ENCODE measurements at regions not wholly inside any gene's neighbourhood (a gene's known extent, or its start where the extent isn't known, plus 50 kb on each side); places are given as distances from the start of the nearest gene placed in this dataset.

- TF ChIP-seq POLR2A (IDR thresholded peaks at IDR 0.05) (no peak), POLR2AphosphoS5 (IDR thresholded peaks at IDR 0.05) (no peak), EP300 (IDR thresholded peaks at IDR 0.05) (no peak)
- Histone ChIP-seq H3K27me3 (no peaks in the 10 kb centered on the region), H3K4me1 (no peaks in the 10 kb centered on the region), H3K9me3 (peaks cover 0 to 7% (median 0%) of the 10 kb centered on the region in 3 donors), H3K36me3 (no peaks in the 10 kb centered on the region), H3K27ac (no peak overlapping the region), H3K4me3 (no peak overlapping the region)
- 35 to 47% methylated on average over 2 of the region's 2 CpGs for WGBS, 2 donors (ENCODE audit: low coverage in 1 of 2)
- no peak for ATAC-seq
Measured at GRCh38 chr11:131228378-131228777, 142.0 kb upstream of the NTM start.

- no peaks in the 10 kb centered on the region for H3K36me3 ChIP-seq
- no peaks in the 10 kb centered on the region for H3K4me1 ChIP-seq
- no CpG with 5 or more reads among the region's 2 CpGs for WGBS, 2 donors (ENCODE audit: low coverage in 1 of 2)
- H3K27me3 ChIP-seq: no peaks in the 10 kb centered on the region
- no peak overlapping the region for H3K4me3 ChIP-seq
- TF ChIP-seq POLR2A (IDR thresholded peaks at IDR 0.05): no peak
- TF ChIP-seq POLR2AphosphoS5 (IDR thresholded peaks at IDR 0.05): no peak
- no peak for TF ChIP-seq EP300 (IDR thresholded peaks at IDR 0.05)
- no peak for TF ChIP-seq CTCF (IDR thresholded peaks at IDR 0.05)
- peaks cover 0 to 7% (median 0%) of the 10 kb centered on the region in 3 donors for H3K9me3 ChIP-seq
- ATAC-seq: no peak
- no peak overlapping the region for H3K27ac ChIP-seq
Measured at GRCh38 chr11:131229221-131229620, 141.2 kb upstream of the NTM start.

- Histone ChIP-seq H3K36me3 (no peaks in the 10 kb centered on the region), H3K4me3 (no peak overlapping the region), H3K27ac (no peak overlapping the region), H3K27me3 (no peaks in the 10 kb centered on the region), H3K9me3 (no peaks in the 10 kb centered on the region), H3K4me1 (no peaks in the 10 kb centered on the region)
- 58 to 67% methylated on average over 4 to 6 of the region's 6 CpGs for WGBS, 2 donors (ENCODE audit: low coverage in 1 of 2)
- no peak for ATAC-seq
- no peak for TF ChIP-seq POLR2A (IDR thresholded peaks at IDR 0.05)
- no peak for TF ChIP-seq CTCF (IDR thresholded peaks at IDR 0.05)
Measured at GRCh38 chr11:131231317-131231940, 139.0 kb upstream of the NTM start.

- no peaks in the 10 kb centered on the region for H3K9me3 ChIP-seq
- ATAC-seq: no peak
- H3K4me1 ChIP-seq: no peaks in the 10 kb centered on the region
- 47 to 66% methylated on average over 4 of the region's 4 CpGs for WGBS, 2 donors (ENCODE audit: low coverage in 1 of 2)
- no peaks in the 10 kb centered on the region for H3K27me3 ChIP-seq
- H3K27ac ChIP-seq: no peak overlapping the region
- H3K36me3 ChIP-seq: no peaks in the 10 kb centered on the region
- TF ChIP-seq POLR2A (IDR thresholded peaks at IDR 0.05) (no peak), EP300 (IDR thresholded peaks at IDR 0.05) (no peak), POLR2AphosphoS5 (IDR thresholded peaks at IDR 0.05) (no peak), CTCF (IDR thresholded peaks at IDR 0.05) (no peak)
- H3K4me3 ChIP-seq: no peak overlapping the region
Measured at GRCh38 chr11:131232261-131232660, 138.2 kb upstream of the NTM start.

- 83 to 89% methylated on average over 3 to 7 of the region's 15 CpGs for WGBS, 2 donors (ENCODE audit: low coverage in 1 of 2)
- no peak overlapping the region for H3K4me3 ChIP-seq
- no peaks in the 10 kb centered on the region for H3K27me3 ChIP-seq
- H3K9me3 ChIP-seq: no peaks in the 10 kb centered on the region
- no peaks in the 10 kb centered on the region for H3K4me1 ChIP-seq
- H3K27ac ChIP-seq: no peak overlapping the region
- TF ChIP-seq CTCF (IDR thresholded peaks at IDR 0.05): no peak
- TF ChIP-seq EP300 (IDR thresholded peaks at IDR 0.05): no peak
- no peak for TF ChIP-seq POLR2AphosphoS5 (IDR thresholded peaks at IDR 0.05)
- no peak for TF ChIP-seq POLR2A (IDR thresholded peaks at IDR 0.05)
- H3K36me3 ChIP-seq: no peaks in the 10 kb centered on the region
- no peak for ATAC-seq
Measured at GRCh38 chr11:131234221-131234620, 136.2 kb upstream of the NTM start.
